Frontal cortex (tissue), 3 donors: ENCODE measurements at regions not wholly inside any gene's neighbourhood (a gene's known extent, or its start where the extent isn't known, plus 50 kb on each side); places are given as distances from the start of the nearest gene placed in this dataset.

Source experiments
- DNase-seq, 2 donors: peaks; one replicate each; pipeline ENCODE4 v3.0.0; 2012; ENCODE audit warnings: low spot score in 2 of 2
- FAIRE-seq: peaks from 2 replicates; lab custom pipeline; 2012; peaks lifted over from hg19 to GRCh38; lab: Jason Lieb, UNC
- donor health status: control.
- donor health status: control.
- donor health status: control.

- FAIRE-seq = no peak
- DNase-seq = no peak
Observed at GRCh38 chr10:63726867-63727266, 205.7 kb downstream of the REEP3 start.

- FAIRE-seq (no peak), DNase-seq (no peak)
Observed at GRCh38 chr10:63727636-63728035, 206.4 kb downstream of the REEP3 start.

- DNase-seq (no peak), FAIRE-seq (no peak)
Observed at GRCh38 chr10:63735305-63735704, 214.1 kb downstream of the REEP3 start.

GRCh38 chr10:63738410-63738809, 217.2 kb downstream of the REEP3 start:
- FAIRE-seq (no peak), DNase-seq (no peak)

GRCh38 chr10:63744060-63744941, 223.1 kb downstream of the REEP3 start:
- FAIRE-seq (no peak), DNase-seq (no peak)

GRCh38 chr10:63749915-63750314, 228.7 kb downstream of the REEP3 start:
- FAIRE-seq = no peak
- DNase-seq = no peak

- DNase-seq (no peak), FAIRE-seq (no peak)
Observed at GRCh38 chr10:63751836-63752235, 230.6 kb downstream of the REEP3 start.

- no peak for FAIRE-seq
- no peak for DNase-seq
Observed at GRCh38 chr10:63752318-63752717, 231.1 kb downstream of the REEP3 start.

GRCh38 chr10:63753808-63754207, 232.6 kb downstream of the REEP3 start:
- FAIRE-seq = no peak

GRCh38 chr10:63755441-63755840, 234.2 kb downstream of the REEP3 start:
- DNase-seq = no peak
- FAIRE-seq = no peak

More at GRCh38 chr10:63753808-63754207, 232.6 kb downstream of the REEP3 start:
- no peak for DNase-seq

- DNase-seq (no peak), FAIRE-seq (no peak)
Observed at GRCh38 chr10:63757067-63757466, 235.9 kb downstream of the REEP3 start.

- DNase-seq (no peak), FAIRE-seq (no peak)
Observed at GRCh38 chr10:63758080-63758479, 236.9 kb downstream of the REEP3 start.

- FAIRE-seq (no peak), DNase-seq (no peak)
Observed at GRCh38 chr10:63759335-63759734, 238.1 kb downstream of the REEP3 start.

GRCh38 chr10:63760034-63760707, 239.0 kb downstream of the REEP3 start:
- no peak for FAIRE-seq
- DNase-seq = no peak

- DNase-seq = no peak
- no peak for FAIRE-seq
Observed at GRCh38 chr10:63760708-63761047, 239.5 kb downstream of the REEP3 start.

- DNase-seq = no peak
- no peak for FAIRE-seq
Observed at GRCh38 chr10:63761243-63761642, 240.0 kb downstream of the REEP3 start.

GRCh38 chr10:63763744-63764143, 242.5 kb downstream of the REEP3 start:
- FAIRE-seq (no peak), DNase-seq (no peak)

- DNase-seq (no peak), FAIRE-seq (no peak)
Observed at GRCh38 chr10:63765126-63765525, 243.9 kb downstream of the REEP3 start.

GRCh38 chr10:63766745-63767137, 245.5 kb downstream of the REEP3 start:
- no peak for FAIRE-seq

GRCh38 chr10:63767138-63767801, 246.1 kb downstream of the REEP3 start:
- FAIRE-seq = no peak
- no peak for DNase-seq

More at GRCh38 chr10:63766745-63767137, 245.5 kb downstream of the REEP3 start:
- no peak for DNase-seq

- FAIRE-seq = no peak
- no peak for DNase-seq
Observed at GRCh38 chr10:63769367-63769766, 248.2 kb downstream of the REEP3 start.
